Ovary (tissue), 3 donors: ENCODE measurements at regions not wholly inside any gene's neighbourhood (a gene's known extent, or its start where the extent isn't known, plus 50 kb on each side); places are given as distances from the start of the nearest gene placed in this dataset.

ENCODE experiments used
- EP300 ChIP-seq: sonication (generic); formaldehyde crosslinking; IDR thresholded peaks from one replicate; pipeline ENCODE4 v1.6.1; 2017; ENCODE audit warnings: antibody characterized with exemption
- POLR2A ChIP-seq: fragments of 450-650 bp; IDR thresholded peaks from one replicate; pipeline ENCODE4 v1.6.1; 2017; ENCODE audit warnings: antibody characterized with exemption, mild to moderate bottlenecking, moderate library complexity
- TF ChIP-seq, protein P1 (sequence below), 3 donors: fragments of 450-650 bp in 2 of 3; fragments of 200-600 bp in 1 of 3; IDR thresholded peaks; one replicate each; pipeline versions ENCODE4 v1.5.1 to v1.8.0; 2016 to 2022; ENCODE audit warnings: antibody characterized with exemption in 3 of 3, mild to moderate bottlenecking in 1 of 3
- donor health status: DM: no; HTN: no; CAD: no.

DNA sequence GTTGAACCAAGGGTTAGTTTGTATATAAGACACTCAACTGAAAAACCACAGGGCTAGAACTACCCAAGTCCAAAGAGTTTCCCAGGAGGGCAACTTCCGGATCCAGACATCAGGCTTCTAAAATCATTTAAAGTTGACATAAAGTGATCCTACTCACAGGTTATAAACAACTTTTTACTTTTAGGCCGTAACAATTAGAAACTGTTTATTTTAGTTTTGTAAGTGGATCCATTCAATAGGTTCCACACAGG lies 454.6 kb downstream of the MEIS1 start:
- TF ChIP-seq, protein P1, sequence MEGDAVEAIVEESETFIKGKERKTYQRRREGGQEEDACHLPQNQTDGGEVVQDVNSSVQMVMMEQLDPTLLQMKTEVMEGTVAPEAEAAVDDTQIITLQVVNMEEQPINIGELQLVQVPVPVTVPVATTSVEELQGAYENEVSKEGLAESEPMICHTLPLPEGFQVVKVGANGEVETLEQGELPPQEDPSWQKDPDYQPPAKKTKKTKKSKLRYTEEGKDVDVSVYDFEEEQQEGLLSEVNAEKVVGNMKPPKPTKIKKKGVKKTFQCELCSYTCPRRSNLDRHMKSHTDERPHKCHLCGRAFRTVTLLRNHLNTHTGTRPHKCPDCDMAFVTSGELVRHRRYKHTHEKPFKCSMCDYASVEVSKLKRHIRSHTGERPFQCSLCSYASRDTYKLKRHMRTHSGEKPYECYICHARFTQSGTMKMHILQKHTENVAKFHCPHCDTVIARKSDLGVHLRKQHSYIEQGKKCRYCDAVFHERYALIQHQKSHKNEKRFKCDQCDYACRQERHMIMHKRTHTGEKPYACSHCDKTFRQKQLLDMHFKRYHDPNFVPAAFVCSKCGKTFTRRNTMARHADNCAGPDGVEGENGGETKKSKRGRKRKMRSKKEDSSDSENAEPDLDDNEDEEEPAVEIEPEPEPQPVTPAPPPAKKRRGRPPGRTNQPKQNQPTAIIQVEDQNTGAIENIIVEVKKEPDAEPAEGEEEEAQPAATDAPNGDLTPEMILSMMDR (IDR thresholded peaks at IDR 0.05): no peak
- TF ChIP-seq POLR2A (no peak), EP300 (no peak)
